Lung (tissue), 11 donors: ENCODE measurements at regions not wholly inside any gene's neighbourhood (a gene's known extent, or its start where the extent isn't known, plus 50 kb on each side); places are given as distances from the start of the nearest gene placed in this dataset.

Experiments used
- ATAC-seq: fragments of 200-7000 bp; cut with Tn5 transposase; one replicate; pipeline ENCODE4 v1.9.1; 2020; ENCODE audit warnings: moderate number of reproducible peaks; ENCODE audit not compliant: insufficient read depth, low FRiP score
- DNase-seq, 3 donors: peaks; one replicate each; pipeline ENCODE4 v3.0.0-alpha.2; 2013 to 2017
- H3K27ac ChIP-seq, 2 donors: one replicate each; pipeline ENCODE4 v1.5.1; 2013; ENCODE audit warnings: mild to moderate bottlenecking in 2 of 2, moderate library complexity in 2 of 2, control low read depth in 1 of 2, inconsistent platforms in 1 of 2, low read depth in 1 of 2, low read length in 1 of 2
- H3K27me3 ChIP-seq, 3 donors: one replicate each; pipeline ENCODE4 v1.5.1; 2013; ENCODE audit warnings: low read length in 2 of 3; ENCODE audit not compliant: control insufficient read depth in 3 of 3, insufficient read depth in 3 of 3
- H3K36me3 ChIP-seq, 4 donors: one replicate each; pipeline ENCODE4 v1.5.1; 2013; ENCODE audit warnings: low read length in 4 of 4, mild to moderate bottlenecking in 1 of 4, moderate library complexity in 1 of 4; ENCODE audit not compliant: control insufficient read depth in 4 of 4, insufficient read depth in 4 of 4
- H3K4me1 ChIP-seq, 5 donors: one replicate each; pipeline ENCODE4 v1.5.1; 2013; ENCODE audit warnings: low read length in 5 of 5, mild to moderate bottlenecking in 2 of 5, moderate library complexity in 1 of 5; ENCODE audit not compliant: control insufficient read depth in 5 of 5, insufficient read depth in 5 of 5
- H3K4me3 ChIP-seq: one replicate; pipeline ENCODE4 v1.5.1; 2013; ENCODE audit warnings: mild to moderate bottlenecking, control low read depth, moderate library complexity
- H3K9ac ChIP-seq, 2 donors: one replicate each; pipeline ENCODE4 v1.5.1; 2013; ENCODE audit warnings: low read length in 2 of 2, control low read depth in 1 of 2; ENCODE audit not compliant: insufficient read depth in 1 of 2
- H3K9me3 ChIP-seq, 4 donors: one replicate each; pipeline ENCODE4 v1.5.1; 2013; ENCODE audit warnings: low read length in 3 of 4, mild to moderate bottlenecking in 1 of 4, moderate library complexity in 1 of 4; ENCODE audit not compliant: control insufficient read depth in 4 of 4, insufficient read depth in 3 of 4
- WGBS, 2 donors: extraction: QIAGEN DNeasy Blood & Tissue Kit; methylation state at CpG; one replicate each; pipeline ENCODE4 v1.1.7; 2013; 5-methylcytosine and 5-hydroxymethylcytosine counted together
- TF ChIP-seq, protein P1 (sequence below): IDR thresholded peaks from 2 replicates; pipeline ENCODE4 v1.5.1; 2012; ENCODE audit warnings: mild to moderate bottlenecking; ENCODE audit errors: control extremely low read depth, extremely low read depth
- donor health status: control.
- donor health status: control.
- donor health status: Bipolar disorder and iron deficiency.
- donor health status: healthy.
- donor health status: DM: yes; HTN: yes; CAD: no.

DNA sequence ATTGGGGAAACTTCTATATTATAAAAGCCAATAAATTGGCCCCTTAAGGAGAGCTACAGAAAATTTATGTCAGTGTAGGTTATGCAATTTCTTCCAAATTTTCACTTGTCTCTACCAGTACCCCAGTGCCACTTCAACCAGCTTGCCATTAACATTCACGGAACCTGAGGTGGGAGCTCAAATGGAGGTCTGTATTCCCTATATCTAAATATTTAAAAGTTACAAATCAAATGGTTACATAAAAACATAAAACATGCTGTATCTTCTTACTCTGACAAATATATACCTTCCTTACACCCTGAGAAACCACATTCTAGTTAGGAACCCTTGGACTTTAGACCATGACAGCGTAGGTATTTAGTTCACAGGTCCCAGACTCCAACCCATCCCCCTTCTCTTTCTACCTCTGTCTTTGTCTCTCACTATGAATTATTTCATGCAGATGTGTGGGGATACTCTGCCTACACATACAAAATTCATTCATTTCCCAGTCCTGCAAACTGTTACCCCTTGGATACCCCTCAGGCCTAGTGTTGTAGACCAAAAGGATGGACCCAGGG, 127.8 kb upstream of the PMFBP1 start:
- WGBS, 2 donors, result 98 to 99% methylated on average over 2 of the region's 2 CpGs
- TF ChIP-seq, protein P1, sequence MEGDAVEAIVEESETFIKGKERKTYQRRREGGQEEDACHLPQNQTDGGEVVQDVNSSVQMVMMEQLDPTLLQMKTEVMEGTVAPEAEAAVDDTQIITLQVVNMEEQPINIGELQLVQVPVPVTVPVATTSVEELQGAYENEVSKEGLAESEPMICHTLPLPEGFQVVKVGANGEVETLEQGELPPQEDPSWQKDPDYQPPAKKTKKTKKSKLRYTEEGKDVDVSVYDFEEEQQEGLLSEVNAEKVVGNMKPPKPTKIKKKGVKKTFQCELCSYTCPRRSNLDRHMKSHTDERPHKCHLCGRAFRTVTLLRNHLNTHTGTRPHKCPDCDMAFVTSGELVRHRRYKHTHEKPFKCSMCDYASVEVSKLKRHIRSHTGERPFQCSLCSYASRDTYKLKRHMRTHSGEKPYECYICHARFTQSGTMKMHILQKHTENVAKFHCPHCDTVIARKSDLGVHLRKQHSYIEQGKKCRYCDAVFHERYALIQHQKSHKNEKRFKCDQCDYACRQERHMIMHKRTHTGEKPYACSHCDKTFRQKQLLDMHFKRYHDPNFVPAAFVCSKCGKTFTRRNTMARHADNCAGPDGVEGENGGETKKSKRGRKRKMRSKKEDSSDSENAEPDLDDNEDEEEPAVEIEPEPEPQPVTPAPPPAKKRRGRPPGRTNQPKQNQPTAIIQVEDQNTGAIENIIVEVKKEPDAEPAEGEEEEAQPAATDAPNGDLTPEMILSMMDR, result no peak
- H3K9ac ChIP-seq, result no peak overlapping the region
- H3K27ac ChIP-seq, result no peak overlapping the region
- peaks cover 0 to 13% (median 0%) of the 10 kb centered on the region in 5 donors for H3K4me1 ChIP-seq
- H3K36me3 ChIP-seq, result no peaks in the 10 kb centered on the region
- no peak overlapping the region for H3K4me3 ChIP-seq
- H3K9me3 ChIP-seq, result peaks cover 0 to 2% (median 0%) of the 10 kb centered on the region in 4 donors
- H3K27me3 ChIP-seq, result no peaks in the 10 kb centered on the region
- ATAC-seq, result no peak
- DNase-seq, result no peak

DNA sequence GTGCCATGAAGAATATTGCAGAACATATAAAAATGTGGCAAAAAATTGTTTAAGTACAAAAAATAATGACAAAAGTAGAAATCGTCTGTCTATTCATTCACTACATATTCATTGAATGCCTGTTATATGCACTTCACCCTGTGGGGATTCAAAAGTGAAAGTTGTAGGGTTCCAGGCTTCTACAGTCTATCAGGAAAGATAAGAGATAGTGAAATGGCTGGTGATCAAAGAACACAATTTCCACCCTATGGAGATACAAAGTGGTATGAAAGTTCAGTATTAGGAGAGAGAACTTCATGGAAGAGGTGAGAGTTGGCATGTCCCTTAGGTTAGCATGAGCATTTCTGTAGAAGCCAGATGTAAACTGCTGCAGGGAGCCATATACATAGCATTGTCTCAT, 127.0 kb upstream of the PMFBP1 start:
- WGBS, 2 donors, result 90 to 94% methylated on average over 1 of the region's 1 CpG
- ATAC-seq, result no peak
- Histone ChIP-seq H3K4me1 (peaks cover 0 to 13% (median 0%) of the 10 kb centered on the region in 5 donors), H3K27me3 (no peaks in the 10 kb centered on the region), H3K9ac (no peak overlapping the region), H3K36me3 (no peaks in the 10 kb centered on the region), H3K9me3 (peaks cover 0 to 2% (median 0%) of the 10 kb centered on the region in 4 donors), H3K4me3 (no peak overlapping the region), H3K27ac (no peak overlapping the region)
- TF ChIP-seq, protein P1, result no peak
- no peak for DNase-seq

DNA sequence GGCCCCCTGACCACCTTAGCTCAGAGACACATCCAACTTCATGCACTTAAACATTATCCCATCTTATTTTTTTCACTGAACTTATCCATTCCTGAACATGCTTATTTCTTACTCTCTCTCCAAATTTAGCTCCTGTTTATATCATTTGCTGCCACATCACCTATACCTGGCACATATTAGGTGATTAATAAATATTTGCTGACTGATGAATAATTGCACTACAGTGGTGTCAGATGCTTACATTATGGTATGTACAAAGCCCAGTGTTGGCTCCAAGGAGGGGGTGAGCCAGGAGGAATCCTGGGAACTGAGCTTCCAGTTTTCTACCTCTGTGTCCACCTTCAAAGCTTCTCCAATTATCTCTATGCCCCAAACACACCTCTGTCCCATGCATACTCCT, 124.0 kb upstream of the PMFBP1 start:
- ATAC-seq (no peak), DNase-seq (no peak)
- Histone ChIP-seq H3K4me3 (no peak overlapping the region), H3K4me1 (peaks cover 0 to 4% (median 0%) of the 10 kb centered on the region in 5 donors), H3K27me3 (no peaks in the 10 kb centered on the region), H3K9ac (no peak overlapping the region), H3K36me3 (no peaks in the 10 kb centered on the region), H3K9me3 (peaks cover 0 to 1% (median 0%) of the 10 kb centered on the region in 4 donors), H3K27ac (no peak overlapping the region)
- TF ChIP-seq, protein P1, result no peak

DNA sequence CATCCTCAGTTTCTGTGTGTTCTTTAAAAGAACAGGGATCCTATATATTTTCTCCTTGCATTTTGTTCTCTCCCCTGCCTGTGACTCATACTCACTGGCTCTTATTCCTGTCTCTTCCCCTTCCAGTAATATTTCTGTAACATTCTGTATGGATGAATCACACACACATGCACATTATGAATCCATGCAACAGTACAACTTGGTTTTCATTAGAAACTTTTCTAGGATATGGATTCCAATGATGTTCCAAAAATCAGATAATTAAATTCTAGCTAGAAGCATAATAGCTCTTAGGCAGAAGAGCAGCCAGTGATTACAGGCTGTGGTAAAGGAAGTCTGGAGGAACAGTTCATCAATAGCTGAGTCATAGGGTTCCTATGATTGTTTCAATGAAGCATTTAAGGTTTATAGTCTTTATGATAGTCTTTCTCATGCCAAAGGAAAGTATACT, 119.6 kb upstream of the PMFBP1 start:
- DNase-seq (no peak), ATAC-seq (peak; percentile 58)
- Histone ChIP-seq H3K27me3 (no peaks in the 10 kb centered on the region), H3K27ac (no peak overlapping the region), H3K9me3 (no peaks in the 10 kb centered on the region), H3K36me3 (no peaks in the 10 kb centered on the region), H3K9ac (no peak overlapping the region), H3K4me1 (no peaks in the 10 kb centered on the region), H3K4me3 (no peak overlapping the region)
- TF ChIP-seq, protein P1, result no peak
